Calu3 (cell line): ENCODE measurements at regions not wholly inside any gene's neighbourhood (a gene's known extent, or its start where the extent isn't known, plus 50 kb on each side); places are given as distances from the start of the nearest gene placed in this dataset.
A peak's percentile ranks its signal among the peaks of the same experiment; 100 is the strongest.

Experiments
- BruUV-seq: library from RNA; stranded (reverse); fragments of 400-500 nt; replicated peaks from 2 replicates; lab custom pipeline; 2021; lab: Mats Ljungman, UMichigan
- CTCF ChIA-PET: fragments of 300-600 bp; sonication (Branson Sonifier 250); formaldehyde crosslinking; loops from one replicate; lab custom pipeline; 2022; ENCODE audit warnings: antibody characterized with exemption; lab: Charles Lee
- DNase-seq: peaks from one replicate; pipeline ENCODE4 v3.0.0; 2022
- H3K27ac Mint-ChIP-seq: one replicate; pipeline ENCODE4 v1.8.0; 2022; ENCODE audit warnings: mixed read lengths; ENCODE audit not compliant: unreplicated experiment
- H3K27me3 Mint-ChIP-seq: one replicate; pipeline ENCODE4 v1.8.0; 2022; ENCODE audit warnings: mixed read lengths; ENCODE audit not compliant: unreplicated experiment
- H3K36me3 Mint-ChIP-seq: one replicate; pipeline ENCODE4 v1.8.0; 2022; ENCODE audit warnings: mild to moderate bottlenecking, moderate library complexity, mixed read lengths; ENCODE audit not compliant: insufficient read depth, unreplicated experiment
- H3K4me1 Mint-ChIP-seq: one replicate; pipeline ENCODE4 v1.8.0; 2022; ENCODE audit warnings: mild to moderate bottlenecking, low read depth, mixed read lengths; ENCODE audit not compliant: unreplicated experiment
- H3K4me3 Mint-ChIP-seq: one replicate; pipeline ENCODE4 v1.8.0; 2022; ENCODE audit warnings: mild to moderate bottlenecking, low read depth, moderate library complexity, mixed read lengths; ENCODE audit not compliant: unreplicated experiment
- H3K9me3 Mint-ChIP-seq: one replicate; pipeline ENCODE4 v1.8.0; 2022; ENCODE audit warnings: low read depth, mixed read lengths; ENCODE audit not compliant: unreplicated experiment
- CTCF ChIP-seq: fragments of 200-600 bp; IDR thresholded peaks from one replicate; pipeline ENCODE4 v1.8.0; 2022; ENCODE audit warnings: antibody characterized with exemption; ENCODE audit not compliant: unreplicated experiment
- intact Hi-C: fragments of 100-400 bp; cut with micrococcal nuclease; formaldehyde crosslinking; loops from one replicate; pipeline ENCODE4 v1.10.0; 2022; ENCODE audit not compliant: unreplicated experiment

DNA sequence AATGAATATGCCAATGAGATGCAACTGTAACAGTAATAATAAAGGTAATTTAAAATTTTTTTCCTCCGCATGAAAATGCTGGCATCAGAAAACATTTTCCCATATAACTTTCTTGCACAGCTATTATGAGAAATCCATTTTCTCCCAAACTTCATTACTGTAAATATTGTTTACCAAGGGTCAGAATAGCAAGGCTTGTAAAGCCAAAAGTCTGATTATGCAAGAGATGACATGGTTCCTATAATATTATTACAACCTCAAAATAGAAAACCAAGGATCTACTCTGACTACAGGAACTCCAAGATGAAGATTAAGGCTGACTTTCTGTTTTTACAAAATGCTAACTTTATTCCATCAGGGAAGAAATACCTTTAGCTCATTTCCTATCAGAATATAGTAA is 162.7 kb upstream of the CDK1 start:
- Mint-ChIP-seq H3K9me3 (no peaks in the 10 kb centered on the region), H3K4me3 (no peak overlapping the region), H3K36me3 (no peaks in the 10 kb centered on the region), H3K4me1 (peaks cover 15% of the 10 kb centered on the region), H3K27ac (no peak overlapping the region), H3K27me3 (no peaks in the 10 kb centered on the region)
- intact Hi-C loops = no loop called here
- BruUV-seq = no TSS peak
- no peak for TF ChIP-seq CTCF
- no peak for DNase-seq
- CTCF ChIA-PET = no interaction called here

DNA sequence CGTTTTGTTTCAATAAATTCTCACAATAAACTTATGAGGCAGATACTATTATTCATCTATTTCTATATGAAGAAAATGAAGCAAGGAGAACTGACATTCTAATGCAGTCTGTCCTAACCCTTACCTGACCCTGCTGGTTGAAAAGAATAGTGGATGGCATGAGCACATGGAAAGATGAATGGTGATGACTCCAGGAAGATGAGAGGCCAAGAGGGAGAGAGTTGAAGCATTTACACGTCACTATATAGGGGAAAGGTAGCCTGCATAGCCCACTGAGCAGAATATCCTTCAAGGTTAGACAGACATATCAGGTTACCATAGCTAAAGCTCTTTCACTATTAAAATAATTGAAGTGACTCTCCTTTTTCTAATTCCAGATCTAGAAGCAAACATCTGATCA is 163.9 kb upstream of the CDK1 start:
- Mint-ChIP-seq H3K36me3 (no peaks in the 10 kb centered on the region), H3K4me1 (peaks cover 15% of the 10 kb centered on the region), H3K4me3 (no peak overlapping the region), H3K27me3 (no peaks in the 10 kb centered on the region), H3K9me3 (no peaks in the 10 kb centered on the region), H3K27ac (no peak overlapping the region)
- BruUV-seq = no TSS peak
- intact Hi-C loops = no loop called here
- no peak for TF ChIP-seq CTCF
- CTCF ChIA-PET = no interaction called here
- DNase-seq = no peak

GRCh38 chr10:60613434-60613833 is 164.8 kb upstream of the CDK1 start:
- H3K36me3 Mint-ChIP-seq = no peaks in the 10 kb centered on the region
- CTCF ChIA-PET = no interaction called here

DNA sequence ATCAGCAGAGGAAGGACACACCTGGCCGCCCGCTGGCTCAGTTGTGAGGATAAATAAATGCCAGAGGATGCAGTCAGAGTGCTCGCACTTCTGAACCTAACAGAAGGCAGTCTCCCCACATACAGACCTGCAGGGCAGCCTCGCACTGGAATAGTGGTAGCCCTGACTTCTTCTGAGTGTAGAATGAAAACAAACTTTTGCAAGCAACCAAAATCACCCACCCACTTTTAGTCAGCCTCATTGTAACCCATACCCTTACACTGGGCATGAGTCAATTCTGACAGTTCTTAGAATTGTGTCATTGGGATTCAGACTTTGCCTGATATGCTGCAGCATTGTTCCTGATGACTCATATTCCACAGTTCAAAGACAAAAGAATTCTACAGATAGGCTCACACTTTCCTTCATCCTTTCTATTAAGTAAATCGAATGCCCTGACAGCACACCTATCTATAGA is 167.0 kb upstream of the CDK1 start:
- no peaks in the 10 kb centered on the region for H3K9me3 Mint-ChIP-seq
- H3K4me3 Mint-ChIP-seq = no peak overlapping the region
- no peaks in the 10 kb centered on the region for H3K27me3 Mint-ChIP-seq
- CTCF ChIA-PET = no interaction called here
- no peak for TF ChIP-seq CTCF
- H3K36me3 Mint-ChIP-seq = no peaks in the 10 kb centered on the region
- peak; percentile 10 for DNase-seq
- BruUV-seq = no TSS peak
- intact Hi-C loops = no loop called here
- no peak overlapping the region for H3K27ac Mint-ChIP-seq
- peaks cover 15% of the 10 kb centered on the region for H3K4me1 Mint-ChIP-seq

More at GRCh38 chr10:60613434-60613833, 164.8 kb upstream of the CDK1 start:
- Mint-ChIP-seq H3K27me3 (no peaks in the 10 kb centered on the region), H3K9me3 (no peaks in the 10 kb centered on the region), H3K27ac (no peak overlapping the region), H3K4me3 (no peak overlapping the region), H3K4me1 (peaks cover 15% of the 10 kb centered on the region)
- DNase-seq = no peak
- BruUV-seq = no TSS peak
- intact Hi-C loops = no loop called here
- TF ChIP-seq CTCF = no peak

GRCh38 chr10:60607372-60607771 is 170.9 kb upstream of the CDK1 start:
- no peak overlapping the region for H3K27ac Mint-ChIP-seq
- H3K9me3 Mint-ChIP-seq = no peaks in the 10 kb centered on the region
- CTCF ChIA-PET = no interaction called here
- intact Hi-C loops = no loop called here
- no peak for TF ChIP-seq CTCF
- no peak overlapping the region for H3K4me3 Mint-ChIP-seq
- no peaks in the 10 kb centered on the region for H3K36me3 Mint-ChIP-seq
- peaks cover 15% of the 10 kb centered on the region for H3K4me1 Mint-ChIP-seq
- no peaks in the 10 kb centered on the region for H3K27me3 Mint-ChIP-seq
- no TSS peak for BruUV-seq
- DNase-seq = no peak
